Gastrocnemius medialis (tissue), 4 donors: ENCODE measurements at regions not wholly inside any gene's neighbourhood (a gene's known extent, or its start where the extent isn't known, plus 50 kb on each side); places are given as distances from the start of the nearest gene placed in this dataset.

Experiments
- CTCF ChIP-seq, 5 experiments: fragments of 450-650 bp in 3 of 5; fragments of 200-600 bp in 2 of 5; sonication (generic) in 2 of 5; IDR thresholded peaks in 4 of 5; conservative IDR thresholded peaks in 1 of 5; 1 replicate in 4 of 5; 2 replicates in 1 of 5; pipeline ENCODE4 v1.5.1; 2016 to 2019; ENCODE audit warnings: antibody characterized with exemption in 5 of 5, mild to moderate bottlenecking in 3 of 5, moderate library complexity in 3 of 5
- POLR2A ChIP-seq, 2 donors: fragments of 450-650 bp; IDR thresholded peaks; one replicate each; pipeline ENCODE4 v1.6.1; 2017; ENCODE audit warnings: antibody characterized with exemption in 2 of 2, mild to moderate bottlenecking in 2 of 2, moderate library complexity in 2 of 2

- TF ChIP-seq CTCF (IDR thresholded peaks at IDR 0.05 in 4 of 5, conservative IDR thresholded peaks at IDR 0.05 in 1 of 5) (no peak), POLR2A (IDR thresholded peaks at IDR 0.05) (no peak)
Observed at GRCh38 chr17:77634710-77635109, 323.8 kb upstream of the TNRC6C start.
